ENCODE measurements at regions not wholly inside any gene's neighbourhood (a gene's known extent, or its start where the extent isn't known, plus 50 kb on each side); places are given as distances from the start of the nearest gene placed in this dataset.

GRCh38 chr17:17416400-17417360 is 60.1 kb upstream of the MED9 start:
- H3K9me3 ChIP-seq, result no peaks in the 10 kb centered on the region
- H3K27me3 ChIP-seq, result peaks cover 0 to under 1% (median 0%) of the 10 kb centered on the region in 4 donors
- intact Hi-C loops (cut with DNase I), result no loop called here
- peak overlapping the region; percentile 52 to 72 (median 71) for H3K27ac ChIP-seq
- no peaks in the 10 kb centered on the region for H3K36me3 ChIP-seq
- H3K4me1 ChIP-seq, result peaks cover 15 to 56% (median 25%) of the 10 kb centered on the region in 3 donors
- no peak for DNase-seq
- H3K4me3 ChIP-seq, result no peak overlapping the region
- 67 to 68% methylated on average over 12 to 15 of the region's 16 CpGs for WGBS, 2 donors
- TF ChIP-seq CTCF (IDR thresholded peaks at IDR 0.05), result no peak
- TF ChIP-seq POLR2A (IDR thresholded peaks at IDR 0.05), result no peak

GRCh38 chr17:17417718-17418181 is 59.0 kb upstream of the MED9 start:
- no peak overlapping the region for H3K4me3 ChIP-seq
- no peak for DNase-seq
- intact Hi-C loops (cut with DNase I), result no loop called here
- no peaks in the 10 kb centered on the region for H3K36me3 ChIP-seq
- TF ChIP-seq POLR2A (IDR thresholded peaks at IDR 0.05) (no peak), CTCF (IDR thresholded peaks at IDR 0.05) (no peak)
- H3K27me3 ChIP-seq, result no peaks in the 10 kb centered on the region
- peaks cover 15 to 48% (median 23%) of the 10 kb centered on the region in 3 donors for H3K4me1 ChIP-seq
- WGBS, 2 donors, result 85 to 87% methylated on average over 5 of the region's 5 CpGs
- no peak overlapping the region for H3K27ac ChIP-seq
- H3K9me3 ChIP-seq, result no peaks in the 10 kb centered on the region

- Histone ChIP-seq H3K36me3 (no peaks in the 10 kb centered on the region), H3K27ac (peak overlapping the region in 1 of 4 donors; percentile 48), H3K4me3 (no peak overlapping the region), H3K4me1 (peaks cover 15 to 34% (median 17%) of the 10 kb centered on the region in 3 donors), H3K9me3 (peaks cover 0 to under 1% (median 0%) of the 10 kb centered on the region in 3 donors), H3K27me3 (peaks cover 0 to 3% (median 0%) of the 10 kb centered on the region in 4 donors)
- intact Hi-C loops (cut with DNase I), result no loop called here
- 95 to 100% methylated on average over 2 of the region's 2 CpGs for WGBS, 2 donors
- no peak for TF ChIP-seq POLR2A (IDR thresholded peaks at IDR 0.05)
- DNase-seq, result no peak
Measured at GRCh38 chr17:17419166-17419565, 57.6 kb upstream of the MED9 start.

GRCh38 chr17:17419631-17420030 is 57.2 kb upstream of the MED9 start:
- Histone ChIP-seq H3K9me3 (peaks cover 0 to 6% (median 0%) of the 10 kb centered on the region in 3 donors), H3K27ac (peak overlapping the region in 2 of 4 donors; percentile 44 to 48), H3K27me3 (peaks cover 0 to 7% (median 0%) of the 10 kb centered on the region in 4 donors), H3K4me1 (peaks cover 12 to 30% (median 15%) of the 10 kb centered on the region in 3 donors), H3K36me3 (no peaks in the 10 kb centered on the region), H3K4me3 (no peak overlapping the region)
- intact Hi-C loops (cut with DNase I), result no loop called here
- 77 to 87% methylated on average over 2 to 4 of the region's 4 CpGs for WGBS, 2 donors
- DNase-seq, result no peak
- TF ChIP-seq CTCF (IDR thresholded peaks at IDR 0.05), result no peak
- TF ChIP-seq POLR2A (IDR thresholded peaks at IDR 0.05), result no peak

- Histone ChIP-seq H3K36me3 (no peaks in the 10 kb centered on the region), H3K4me1 (peaks cover 8 to 25% (median 15%) of the 10 kb centered on the region in 3 donors), H3K4me3 (no peak overlapping the region), H3K27me3 (peaks cover 0 to 8% (median 0%) of the 10 kb centered on the region in 4 donors), H3K9me3 (peaks cover 0 to 6% (median 0%) of the 10 kb centered on the region in 3 donors), H3K27ac (peak overlapping the region in 2 of 4 donors; percentile 44 to 48)
- TF ChIP-seq POLR2A (IDR thresholded peaks at IDR 0.05), result no peak
- TF ChIP-seq CTCF (IDR thresholded peaks at IDR 0.05), result no peak
- WGBS, 2 donors, result 41 to 50% methylated on average over 4 of the region's 4 CpGs
- no peak for DNase-seq
- intact Hi-C loops (cut with DNase I), result no loop called here
Measured at GRCh38 chr17:17420082-17420481, 56.7 kb upstream of the MED9 start.
